ENCODE measurements at regions not wholly inside any gene's neighbourhood (a gene's known extent, or its start where the extent isn't known, plus 50 kb on each side); places are given as distances from the start of the nearest gene placed in this dataset.

DNA sequence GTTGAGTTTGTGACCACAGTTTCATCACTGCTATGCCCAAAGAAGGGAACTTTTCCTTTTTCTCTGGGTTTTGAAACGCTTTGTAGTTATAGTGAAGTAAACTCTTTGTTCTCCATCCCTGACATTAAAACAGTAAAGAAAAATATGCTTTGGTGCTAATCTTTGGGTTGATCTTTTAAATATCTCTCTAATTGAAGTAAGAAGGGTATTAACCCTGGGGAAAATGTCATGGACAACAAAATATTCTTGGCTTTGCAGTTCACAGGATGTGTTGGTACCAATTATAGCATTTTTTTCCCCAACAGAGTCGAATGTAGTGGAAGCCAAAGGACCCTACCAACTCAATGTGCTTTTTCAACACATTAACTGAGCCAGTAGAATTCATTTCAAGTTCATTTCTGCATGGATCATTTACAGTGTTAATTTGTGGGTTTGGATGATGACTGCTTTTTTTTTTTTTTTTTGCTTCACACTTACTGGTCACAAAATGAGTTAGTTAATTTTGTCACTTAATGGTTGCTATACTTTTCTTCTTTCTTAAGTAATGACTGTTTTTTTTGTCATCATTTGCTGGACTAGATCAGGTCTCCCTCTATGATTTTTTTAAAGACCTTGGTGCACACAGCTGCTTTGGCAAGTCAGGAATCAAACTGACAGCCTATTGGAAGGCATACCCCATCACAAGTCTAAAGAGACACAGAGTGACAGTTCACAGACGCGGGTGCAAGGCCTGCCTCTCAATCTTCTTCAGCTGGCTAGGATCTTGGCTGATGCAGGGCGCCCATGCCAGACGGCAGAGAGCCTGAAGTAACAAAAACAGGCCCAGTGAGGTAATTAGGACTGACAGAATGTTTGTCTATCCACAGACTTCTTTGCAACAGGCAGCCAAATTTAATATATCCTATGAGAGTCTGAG is 98.8 kb upstream of the MMADHC start:
- Histone ChIP-seq H3K9me1 (ENCODE audit: control insufficient read depth, insufficient read depth, low read length) (no peaks in the 10 kb centered on the region), H3K27me3 (ENCODE audit: control insufficient read depth in 2 of 2, insufficient read depth in 2 of 2, low read length in 2 of 2) (no peaks in the 10 kb centered on the region), H3K79me2 (ENCODE audit: control insufficient read depth, insufficient read depth, low read length) (no peaks in the 10 kb centered on the region), H4K20me1 (replicated peaks; ENCODE audit: control insufficient read depth, insufficient read depth, low read length) (no peaks in the 10 kb centered on the region), H2AFZ (ENCODE audit: low read depth, low read length) (no peak overlapping the region), H3K36me3 (ENCODE audit: control insufficient read depth, insufficient read depth, low read length) (no peaks in the 10 kb centered on the region), H3K4me3 (no peak overlapping the region), H3K9me3 (replicated peaks; ENCODE audit: control insufficient read depth, insufficient read depth, low read depth, low read length) (no peaks in the 10 kb centered on the region), H3K4me1 (replicated peaks in 1 of 2; ENCODE audit: control insufficient read depth in 2 of 2, insufficient read depth in 2 of 2, low read length in 2 of 2) (no peaks in the 10 kb centered on the region), H3K9ac (ENCODE audit: insufficient read depth in 1 of 2, low read depth in 2 of 2, low read length in 2 of 2) (no peak overlapping the region), H3K27ac (ENCODE audit: extremely low read depth, low read depth, low read length) (no peak overlapping the region), H3K4me2 (ENCODE audit: insufficient read depth, low read length) (no peak overlapping the region)
- ATAC-seq (no peak), FAIRE-seq (no peak), DNase-seq (ENCODE audit: extremely low read depth in 1 of 4, low spot score in 3 of 4) (no peak)
- ChIA-PET CTCF (ENCODE audit: low intra/inter-chr PET ratio) (no interaction called here), POLR2A (no interaction called here)
- no TSS peak for BruUV-seq (replicated peaks)
- in situ Hi-C loops (cut with MboI) (no loop called here), intact Hi-C loops (cut with micrococcal nuclease) (no loop called here)
- 2% methylated on average over 6 of the region's 6 CpGs for WGBS (ENCODE audit: insufficient coverage, low coverage, missing lambda C conversion rate)
- TF ChIP-seq ZMIZ1 (IDR thresholded peaks at IDR 0.05; ENCODE audit: low read depth in 2 of 2, low read length in 2 of 2) (no peak), TARDBP (IDR thresholded peaks at IDR 0.05) (no peak), ZNF263 (CRISPR knock-in tag; IDR thresholded peaks at IDR 0.05; ENCODE audit: borderline replicate concordance) (no peak), ZBED1 (IDR thresholded peaks at IDR 0.05) (no peak), RBM39 (optimal IDR thresholded peaks at IDR 0.05; ENCODE audit: low read depth, low read length) (no peak), KHSRP (IDR thresholded peaks at IDR 0.05) (no peak)
- TF ChIP-seq, protein P1, sequence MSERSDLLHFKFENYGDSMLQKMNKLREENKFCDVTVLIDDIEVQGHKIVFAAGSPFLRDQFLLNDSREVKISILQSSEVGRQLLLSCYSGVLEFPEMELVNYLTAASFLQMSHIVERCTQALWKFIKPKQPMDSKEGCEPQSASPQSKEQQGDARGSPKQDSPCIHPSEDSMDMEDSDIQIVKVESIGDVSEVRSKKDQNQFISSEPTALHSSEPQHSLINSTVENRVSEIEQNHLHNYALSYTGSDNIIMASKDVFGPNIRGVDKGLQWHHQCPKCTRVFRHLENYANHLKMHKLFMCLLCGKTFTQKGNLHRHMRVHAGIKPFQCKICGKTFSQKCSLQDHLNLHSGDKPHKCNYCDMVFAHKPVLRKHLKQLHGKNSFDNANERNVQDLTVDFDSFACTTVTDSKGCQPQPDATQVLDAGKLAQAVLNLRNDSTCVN (CRISPR knock-in tag; IDR thresholded peaks at IDR 0.05) = no peak
- TF ChIP-seq, protein P2, sequence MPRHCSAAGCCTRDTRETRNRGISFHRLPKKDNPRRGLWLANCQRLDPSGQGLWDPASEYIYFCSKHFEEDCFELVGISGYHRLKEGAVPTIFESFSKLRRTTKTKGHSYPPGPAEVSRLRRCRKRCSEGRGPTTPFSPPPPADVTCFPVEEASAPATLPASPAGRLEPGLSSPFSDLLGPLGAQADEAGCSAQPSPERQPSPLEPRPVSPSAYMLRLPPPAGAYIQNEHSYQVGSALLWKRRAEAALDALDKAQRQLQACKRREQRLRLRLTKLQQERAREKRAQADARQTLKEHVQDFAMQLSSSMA (CRISPR knock-in tag; IDR thresholded peaks at IDR 0.05) = no peak

All from K562 (cell line).